Panc1 (cell line): ENCODE measurements at regions not wholly inside any gene's neighbourhood (a gene's known extent, or its start where the extent isn't known, plus 50 kb on each side); places are given as distances from the start of the nearest gene placed in this dataset.

Source experiments
- ATAC-seq: fragments of 200-7000 bp; cut with Tn5 transposase; 2 replicates; pipeline ENCODE4 v1.9.1; 2020; ENCODE audit warnings: mild to moderate bottlenecking, moderate library complexity
- BruUV-seq: library from RNA; stranded (reverse); fragments of 400-500 nt; replicated peaks from 2 replicates; lab custom pipeline; 2021; lab: Mats Ljungman, UMichigan
- CTCF ChIA-PET: fragments of 300-600 bp; sonication (Branson Sonifier 250); formaldehyde crosslinking; loops from one replicate; lab custom pipeline; 2022; ENCODE audit warnings: antibody characterized with exemption; lab: Charles Lee
- POLR2A ChIA-PET: fragments of 300-600 bp; sonication (Branson Sonifier 250); formaldehyde crosslinking; loops from one replicate; lab custom pipeline; 2022; ENCODE audit warnings: antibody characterized with exemption; lab: Charles Lee
- DNase-seq: peaks from one replicate; pipeline ENCODE4 v3.0.0-alpha.2; 2010; ENCODE audit warnings: low read depth, low spot score
- H3K27ac ChIP-seq: 2 replicates; pipeline ENCODE4 v1.5.1; 2011; ENCODE audit warnings: mild to moderate bottlenecking, low read length, inconsistent platforms
- H3K27me3 ChIP-seq: fragments of 200-500 bp; sonication (Bioruptor generic); 2 replicates; pipeline ENCODE4 v1.6.0; 2014; ENCODE audit warnings: low read length, inconsistent platforms; ENCODE audit not compliant: control insufficient read depth, insufficient read depth
- H3K36me3 ChIP-seq: fragments of 200-500 bp; sonication (Bioruptor generic); 2 replicates; pipeline ENCODE4 v1.5.1; 2014; ENCODE audit warnings: inconsistent platforms, mild to moderate bottlenecking, low read length, moderate library complexity; ENCODE audit not compliant: control insufficient read depth, insufficient read depth
- H3K4me1 ChIP-seq: 2 replicates; pipeline ENCODE4 v1.5.1; 2011; ENCODE audit warnings: inconsistent platforms, mild to moderate bottlenecking, low read length, moderate library complexity; ENCODE audit not compliant: control insufficient read depth, insufficient read depth
- H3K4me3 ChIP-seq, 2 experiments: 2 replicates each; pipeline ENCODE4 v1.5.1; 2011 to 2012; ENCODE audit warnings: low read depth in 2 of 2, low read length in 2 of 2, mild to moderate bottlenecking in 2 of 2, inconsistent platforms in 1 of 2, moderate library complexity in 1 of 2
- H3K9me3 ChIP-seq: fragments of 200-500 bp; sonication (Bioruptor generic); 2 replicates; pipeline ENCODE4 v1.5.1; 2014; ENCODE audit warnings: low read depth, mild to moderate bottlenecking, inconsistent platforms, low read length, moderate library complexity; ENCODE audit not compliant: control insufficient read depth, insufficient read depth
- CTCF ChIP-seq: fragments of 450-650 bp; IDR thresholded peaks from 2 replicates; pipeline ENCODE4 v1.5.1; 2017; ENCODE audit warnings: mild to moderate bottlenecking
- POLR2AphosphoS5 ChIP-seq: IDR thresholded peaks from 2 replicates; pipeline ENCODE4 v1.6.1; 2012; ENCODE audit warnings: mild to moderate bottlenecking, low read depth, low read length, moderate library complexity
- REST ChIP-seq, 2 experiments: IDR thresholded peaks; 2 replicates each; pipeline ENCODE4 v1.6.1; 2011 to 2012; ENCODE audit warnings: low read depth in 2 of 2, control low read depth in 1 of 2, low read length in 1 of 2, mild to moderate bottlenecking in 1 of 2, moderate library complexity in 1 of 2; ENCODE audit not compliant: insufficient read depth in 1 of 2
- SIN3A ChIP-seq: IDR thresholded peaks from 2 replicates; pipeline ENCODE4 v1.6.1; 2012; ENCODE audit warnings: low read depth, mild to moderate bottlenecking, low read length, moderate library complexity, borderline replicate concordance; ENCODE audit not compliant: insufficient read depth
- TCF7L2 ChIP-seq: IDR thresholded peaks from 2 replicates; pipeline ENCODE4 v1.6.1; 2011; ENCODE audit warnings: mild to moderate bottlenecking, low read depth, low read length, inconsistent platforms
- in situ Hi-C: cut with HindIII; loops from 2 replicates; pipeline ENCODE4 v1.10.0; 2016; ENCODE audit warnings: low sequenced_read_pairs, low pct_unique_long_range_greater_than_20kb
- intact Hi-C: fragments of 100-400 bp; cut with micrococcal nuclease; formaldehyde crosslinking; loops from one replicate; pipeline ENCODE4 v1.10.0; 2022; ENCODE audit not compliant: unreplicated experiment

GRCh38 chr10:120749856-120750566, 101.2 kb upstream of the WDR11 start:
- BruUV-seq = no TSS peak
- H3K9me3 ChIP-seq = no peaks in the 10 kb centered on the region
- no peak for TF ChIP-seq TCF7L2
- TF ChIP-seq CTCF = no peak
- TF ChIP-seq SIN3A = no peak
- TF ChIP-seq REST (IDR thresholded peaks at IDR 0.05; ENCODE audit: insufficient read depth in 1 of 2, low read depth in 2 of 2, low read length in 1 of 2) = no peak
- TF ChIP-seq POLR2AphosphoS5 = no peak
- H3K4me3 ChIP-seq = no peak overlapping the region
- no peak for DNase-seq
- no peaks in the 10 kb centered on the region for H3K4me1 ChIP-seq
- ChIA-PET POLR2A (no interaction called here), CTCF (no interaction called here)
- H3K27ac ChIP-seq = no peak overlapping the region
- intact Hi-C loops = no loop called here
- no peak for ATAC-seq
- in situ Hi-C loops = no loop called here
- no peaks in the 10 kb centered on the region for H3K36me3 ChIP-seq
- peaks cover 34% of the 10 kb centered on the region for H3K27me3 ChIP-seq

GRCh38 chr10:120755771-120756170, 95.4 kb upstream of the WDR11 start:
- H3K4me1 ChIP-seq = no peaks in the 10 kb centered on the region
- ChIA-PET CTCF (no interaction called here), POLR2A (no interaction called here)
- intact Hi-C loops (no loop called here), in situ Hi-C loops (no loop called here)
- no peak overlapping the region for H3K27ac ChIP-seq
- peaks cover 6% of the 10 kb centered on the region; the same call in 1 of the 2 replicates for H3K27me3 ChIP-seq
- H3K4me3 ChIP-seq = no peak overlapping the region
- TF ChIP-seq TCF7L2 = no peak
- TF ChIP-seq POLR2AphosphoS5 = no peak
- no peak for TF ChIP-seq SIN3A
- TF ChIP-seq CTCF = no peak
- TF ChIP-seq REST (IDR thresholded peaks at IDR 0.05; ENCODE audit: insufficient read depth in 1 of 2, low read depth in 2 of 2, low read length in 1 of 2) = no peak
- ATAC-seq = no peak
- H3K36me3 ChIP-seq = no peaks in the 10 kb centered on the region
- no peak for DNase-seq
- H3K9me3 ChIP-seq = no peaks in the 10 kb centered on the region
- no TSS peak for BruUV-seq
